HG03159 (cell line): ENCODE measurements at regions not wholly inside any gene's neighbourhood (a gene's known extent, or its start where the extent isn't known, plus 50 kb on each side); places are given as distances from the start of the nearest gene placed in this dataset.

Source experiments
- ATAC-seq: cut with Tn5 transposase; IDR thresholded peaks from one replicate; pipeline ENCODE4 v1.9.1; 2021; ENCODE audit warnings: mild to moderate bottlenecking, moderate library complexity; ENCODE audit not compliant: unreplicated experiment

GRCh38 chr7:136667584-136667983 lies 200.9 kb upstream of the CHRM2 start:
- no peak for ATAC-seq

- ATAC-seq: no peak
Measured at GRCh38 chr7:136665878-136666509, 202.5 kb upstream of the CHRM2 start.

- no peak for ATAC-seq
Measured at GRCh38 chr7:136664537-136664936, 203.9 kb upstream of the CHRM2 start.

GRCh38 chr7:136657482-136657921 lies 210.9 kb upstream of the CHRM2 start:
- no peak for ATAC-seq

- no peak for ATAC-seq
Measured at GRCh38 chr7:136656516-136656915, 211.9 kb upstream of the CHRM2 start.

- peak; percentile 70 for ATAC-seq
Measured at GRCh38 chr7:136655414-136655813, 213.0 kb upstream of the CHRM2 start.

GRCh38 chr7:136654406-136654805 lies 214.0 kb upstream of the CHRM2 start:
- no peak for ATAC-seq

GRCh38 chr7:136652635-136653370 lies 215.6 kb upstream of the CHRM2 start:
- ATAC-seq: no peak

GRCh38 chr7:136640977-136641376 lies 227.5 kb upstream of the CHRM2 start:
- ATAC-seq: no peak

- no peak for ATAC-seq
Measured at GRCh38 chr7:136637813-136638212, 230.6 kb upstream of the CHRM2 start.

GRCh38 chr7:136635751-136636150 lies 232.7 kb upstream of the CHRM2 start:
- ATAC-seq: no peak

- ATAC-seq: no peak
Measured at GRCh38 chr7:136618818-136619217, 249.6 kb upstream of the CHRM2 start.

GRCh38 chr7:136617176-136617575 lies 251.3 kb upstream of the CHRM2 start:
- no peak for ATAC-seq

GRCh38 chr7:136605532-136606329 lies 262.7 kb upstream of the CHRM2 start:
- no peak for ATAC-seq

GRCh38 chr7:136601772-136602171 lies 266.7 kb upstream of the CHRM2 start:
- ATAC-seq: no peak

- no peak for ATAC-seq
Measured at GRCh38 chr7:136600475-136600874, 268.0 kb upstream of the CHRM2 start.

GRCh38 chr7:136594739-136595144 lies 273.7 kb upstream of the CHRM2 start:
- ATAC-seq: no peak

GRCh38 chr7:136588216-136588615 lies 280.2 kb upstream of the CHRM2 start:
- ATAC-seq: no peak

- ATAC-seq: no peak
Measured at GRCh38 chr7:136585954-136586670, 282.3 kb upstream of the CHRM2 start.

- no peak for ATAC-seq
Measured at GRCh38 chr7:136566491-136566890, 302.0 kb upstream of the CHRM2 start.

- no peak for ATAC-seq
Measured at GRCh38 chr7:136555933-136556332, 312.5 kb upstream of the CHRM2 start.
